Smooth muscle cell (in vitro differentiated cells): ENCODE measurements at regions not wholly inside any gene's neighbourhood (a gene's known extent, or its start where the extent isn't known, plus 50 kb on each side); places are given as distances from the start of the nearest gene placed in this dataset.

Source experiments
- DNase-seq: peaks from one replicate; lab custom pipeline; 2025; ENCODE audit not compliant: unreplicated experiment; lab: John Stamatoyannopoulos, UW
- H2AFZ ChIP-seq: fragments of 200-600 bp; sonication (generic); 2 replicates; pipeline ENCODE4 v1.6.0; 2016; ENCODE audit warnings: antibody characterized with exemption, low read depth, mild to moderate bottlenecking
- H3F3A ChIP-seq: fragments of 200-600 bp; sonication (generic); 2 replicates; pipeline ENCODE4 v1.6.0; 2017; ENCODE audit warnings: antibody characterized with exemption, low read depth
- H3K27ac ChIP-seq: fragments of 200-600 bp; sonication (generic); 2 replicates; pipeline ENCODE4 v1.5.1; 2016; ENCODE audit warnings: low read depth, mild to moderate bottlenecking
- H3K27me3 ChIP-seq: fragments of 200-600 bp; sonication (generic); 2 replicates; pipeline ENCODE4 v1.6.1; 2016; ENCODE audit warnings: low read depth, mild to moderate bottlenecking
- H3K36me3 ChIP-seq: fragments of 200-600 bp; sonication (generic); 2 replicates; pipeline ENCODE4 v1.5.1; 2016; ENCODE audit warnings: low read depth
- H3K4me1 ChIP-seq: fragments of 200-600 bp; sonication (generic); 2 replicates; pipeline ENCODE4 v1.5.1; 2016; ENCODE audit warnings: low read depth
- H3K4me2 ChIP-seq: fragments of 200-600 bp; sonication (generic); 2 replicates; pipeline ENCODE4 v1.6.0; 2016; ENCODE audit warnings: mild to moderate bottlenecking
- H3K4me3 ChIP-seq: fragments of 200-600 bp; sonication (generic); 2 replicates; pipeline ENCODE4 v1.5.1; 2016; ENCODE audit warnings: mild to moderate bottlenecking
- H3K79me2 ChIP-seq: fragments of 200-600 bp; sonication (generic); 2 replicates; pipeline ENCODE4 v1.6.0; 2016; ENCODE audit warnings: low read depth, mild to moderate bottlenecking
- H3K9ac ChIP-seq: fragments of 200-600 bp; sonication (generic); 2 replicates; pipeline ENCODE4 v1.6.0; 2016; ENCODE audit warnings: low read depth
- H3K9me3 ChIP-seq: fragments of 200-600 bp; sonication (generic); replicated peaks from 2 replicates; pipeline ENCODE4 v1.5.1; 2016; ENCODE audit warnings: low read depth
- H4K20me1 ChIP-seq: fragments of 200-600 bp; sonication (generic); 2 replicates; pipeline ENCODE4 v1.6.0; 2016; ENCODE audit warnings: low read depth
- WGBS: methylation state at CpG from one replicate; pipeline ENCODE4 v1.1.7; 2016; ENCODE audit warnings: low lambda C conversion rate; 5-methylcytosine and 5-hydroxymethylcytosine counted together
- TF ChIP-seq, protein P1 (sequence below): fragments of 200-600 bp; sonication (generic); IDR thresholded peaks from 2 replicates; pipeline ENCODE4 v1.5.1; 2017; ENCODE audit warnings: borderline replicate concordance, mild to moderate bottlenecking, antibody characterized with exemption; ENCODE audit not compliant: insufficient read depth, poor library complexity, severe bottlenecking

DNA sequence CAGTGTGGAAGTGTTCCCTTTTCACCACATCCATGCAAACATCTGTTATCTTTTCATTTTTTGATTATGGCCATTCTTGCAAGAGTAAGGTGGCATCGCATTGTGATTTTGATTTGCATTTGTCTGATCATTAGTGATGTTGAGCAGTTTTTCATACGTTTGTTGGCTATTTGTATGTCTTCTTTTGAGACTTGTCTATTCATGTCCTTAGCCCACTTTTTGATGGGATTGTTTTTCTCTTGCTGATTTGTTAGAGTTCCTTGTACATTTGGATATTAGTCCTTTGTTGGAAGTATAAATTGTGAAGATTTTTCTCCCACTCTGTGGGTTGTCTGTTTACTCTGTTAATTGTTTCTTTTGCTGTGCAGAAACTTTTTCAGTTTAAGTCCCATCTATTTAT lies 244.5 kb upstream of the PRICKLE1 start:
- 91% methylated on average over 2 of the region's 2 CpGs for WGBS
- Histone ChIP-seq H3K4me1 (no peaks in the 10 kb centered on the region), H2AFZ (no peak overlapping the region), H3K79me2 (no peaks in the 10 kb centered on the region), H3K9ac (no peak overlapping the region), H3K4me2 (no peak overlapping the region), H3K27ac (no peak overlapping the region), H3F3A (no peaks in the 10 kb centered on the region), H4K20me1 (no peaks in the 10 kb centered on the region), H3K36me3 (no peaks in the 10 kb centered on the region), H3K9me3 (no peaks in the 10 kb centered on the region), H3K4me3 (no peak overlapping the region), H3K27me3 (no peaks in the 10 kb centered on the region)
- DNase-seq = no peak
- TF ChIP-seq, protein P1, sequence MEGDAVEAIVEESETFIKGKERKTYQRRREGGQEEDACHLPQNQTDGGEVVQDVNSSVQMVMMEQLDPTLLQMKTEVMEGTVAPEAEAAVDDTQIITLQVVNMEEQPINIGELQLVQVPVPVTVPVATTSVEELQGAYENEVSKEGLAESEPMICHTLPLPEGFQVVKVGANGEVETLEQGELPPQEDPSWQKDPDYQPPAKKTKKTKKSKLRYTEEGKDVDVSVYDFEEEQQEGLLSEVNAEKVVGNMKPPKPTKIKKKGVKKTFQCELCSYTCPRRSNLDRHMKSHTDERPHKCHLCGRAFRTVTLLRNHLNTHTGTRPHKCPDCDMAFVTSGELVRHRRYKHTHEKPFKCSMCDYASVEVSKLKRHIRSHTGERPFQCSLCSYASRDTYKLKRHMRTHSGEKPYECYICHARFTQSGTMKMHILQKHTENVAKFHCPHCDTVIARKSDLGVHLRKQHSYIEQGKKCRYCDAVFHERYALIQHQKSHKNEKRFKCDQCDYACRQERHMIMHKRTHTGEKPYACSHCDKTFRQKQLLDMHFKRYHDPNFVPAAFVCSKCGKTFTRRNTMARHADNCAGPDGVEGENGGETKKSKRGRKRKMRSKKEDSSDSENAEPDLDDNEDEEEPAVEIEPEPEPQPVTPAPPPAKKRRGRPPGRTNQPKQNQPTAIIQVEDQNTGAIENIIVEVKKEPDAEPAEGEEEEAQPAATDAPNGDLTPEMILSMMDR = no peak

- H3K9ac ChIP-seq = no peak overlapping the region
- no peak overlapping the region for H2AFZ ChIP-seq
- H3K27ac ChIP-seq = no peak overlapping the region
- H3K4me1 ChIP-seq = no peaks in the 10 kb centered on the region
- DNase-seq = no peak
- TF ChIP-seq, protein P1 = no peak
- H3K9me3 ChIP-seq = no peaks in the 10 kb centered on the region
- H3K27me3 ChIP-seq = no peaks in the 10 kb centered on the region
- WGBS = 90% methylated on average over 4 of the region's 4 CpGs
- no peaks in the 10 kb centered on the region for H4K20me1 ChIP-seq
- H3K36me3 ChIP-seq = no peaks in the 10 kb centered on the region
- no peaks in the 10 kb centered on the region for H3K79me2 ChIP-seq
- peaks cover 4% of the 10 kb centered on the region for H3F3A ChIP-seq
- no peak overlapping the region for H3K4me3 ChIP-seq
- no peak overlapping the region for H3K4me2 ChIP-seq
Measured at GRCh38 chr12:42828836-42829235, 239.3 kb upstream of the PRICKLE1 start.

DNA sequence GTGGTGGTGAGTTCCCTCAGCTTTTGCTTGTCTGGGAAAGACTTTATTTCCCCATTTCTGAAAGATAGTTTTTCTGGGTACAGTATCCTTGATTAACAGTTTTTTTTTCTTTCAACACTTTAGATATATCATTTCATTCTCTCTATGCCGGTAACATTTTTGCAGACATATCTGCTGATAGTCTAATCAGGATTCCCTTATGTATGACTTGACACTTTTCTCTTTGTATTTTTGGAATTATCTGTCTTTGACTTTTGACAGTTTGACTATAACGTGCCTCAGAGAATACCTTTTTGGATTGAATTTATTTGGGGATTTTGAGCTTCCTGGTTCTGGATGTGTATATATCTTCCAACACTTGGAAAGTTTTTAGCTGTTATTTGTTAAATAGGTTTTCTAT lies 234.8 kb upstream of the PRICKLE1 start:
- H3K9me3 ChIP-seq = no peaks in the 10 kb centered on the region
- no peak for DNase-seq
- H3K4me1 ChIP-seq = no peaks in the 10 kb centered on the region
- H3K36me3 ChIP-seq = no peaks in the 10 kb centered on the region
- H3K9ac ChIP-seq = no peak overlapping the region
- H3K4me2 ChIP-seq = no peak overlapping the region
- no peaks in the 10 kb centered on the region for H3K79me2 ChIP-seq
- peaks cover 4% of the 10 kb centered on the region for H3F3A ChIP-seq
- no peak overlapping the region for H3K4me3 ChIP-seq
- TF ChIP-seq, protein P1 = no peak
- no peak overlapping the region for H2AFZ ChIP-seq
- 99% methylated on average over 2 of the region's 2 CpGs for WGBS
- no peaks in the 10 kb centered on the region for H3K27me3 ChIP-seq
- no peak overlapping the region for H3K27ac ChIP-seq
- H4K20me1 ChIP-seq = no peaks in the 10 kb centered on the region

DNA sequence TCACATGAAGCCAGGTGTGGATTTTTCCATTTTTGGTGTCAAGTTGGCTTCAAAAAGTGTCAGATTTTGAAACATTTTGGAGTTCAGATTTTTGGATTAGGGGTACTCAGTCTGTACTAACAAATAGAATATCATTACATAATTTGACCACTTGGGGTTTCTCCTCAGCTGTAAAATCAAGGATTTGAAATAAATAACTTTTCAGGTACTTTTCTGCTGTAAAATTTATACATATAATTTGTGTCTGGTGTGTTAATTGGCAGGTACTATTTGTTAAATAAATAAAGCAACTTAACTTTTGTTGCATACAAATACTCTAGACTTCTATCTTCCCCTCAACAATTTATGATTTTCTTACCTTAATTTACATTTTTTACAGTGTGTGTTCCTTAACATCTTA lies 234.1 kb upstream of the PRICKLE1 start:
- peaks cover 4% of the 10 kb centered on the region for H3F3A ChIP-seq
- TF ChIP-seq, protein P1 = no peak
- no peak overlapping the region for H3K9ac ChIP-seq

More for the DNA sequence above, 234.1 kb upstream of the PRICKLE1 start:
- Histone ChIP-seq H4K20me1 (no peaks in the 10 kb centered on the region), H2AFZ (no peak overlapping the region), H3K36me3 (no peaks in the 10 kb centered on the region), H3K4me1 (no peaks in the 10 kb centered on the region), H3K9me3 (no peaks in the 10 kb centered on the region), H3K27ac (no peak overlapping the region), H3K4me3 (no peak overlapping the region), H3K27me3 (no peaks in the 10 kb centered on the region), H3K79me2 (no peaks in the 10 kb centered on the region), H3K4me2 (no peak overlapping the region)
- no peak for DNase-seq
